HUES64 (cell line): ENCODE measurements at regions not wholly inside any gene's neighbourhood (a gene's known extent, or its start where the extent isn't known, plus 50 kb on each side); places are given as distances from the start of the nearest gene placed in this dataset.

Experiments
- H3K27ac ChIP-seq: 2 replicates; pipeline ENCODE4 v1.7.0; 2013; ENCODE audit warnings: low read depth, low read length, inconsistent platforms
- H3K27me3 ChIP-seq: 2 replicates; pipeline ENCODE4 v1.6.1; 2013; ENCODE audit warnings: mild to moderate bottlenecking, low read length; ENCODE audit not compliant: insufficient read depth
- H3K36me3 ChIP-seq: 2 replicates; pipeline ENCODE4 v1.6.1; 2013; ENCODE audit warnings: mild to moderate bottlenecking, low read length; ENCODE audit not compliant: insufficient read depth
- H3K4me1 ChIP-seq: 2 replicates; pipeline ENCODE4 v1.6.1; 2013; ENCODE audit warnings: mild to moderate bottlenecking, low read length, moderate library complexity; ENCODE audit not compliant: insufficient read depth
- H3K4me3 ChIP-seq: 2 replicates; pipeline ENCODE4 v1.5.1; 2013; ENCODE audit warnings: mild to moderate bottlenecking, low read length, moderate library complexity
- H3K9ac ChIP-seq: 2 replicates; pipeline ENCODE4 v1.6.1; 2013; ENCODE audit warnings: mild to moderate bottlenecking, low read depth, low read length
- H3K9me3 ChIP-seq: 2 replicates; pipeline ENCODE4 v1.6.1; 2013; ENCODE audit warnings: low read depth, low read length; ENCODE audit not compliant: insufficient read depth
- WGBS: fragments of 150-250, 120-280 bp; methylation state at CpG from one replicate; pipeline ENCODE4 v1.1.7; 2013; ENCODE audit warnings: missing lambda C conversion rate; 5-methylcytosine and 5-hydroxymethylcytosine counted together

GRCh38 chr13:69008499-69008898 lies 1099.1 kb upstream of the ATXN8OS start:
- Histone ChIP-seq H3K9ac (no peak overlapping the region), H3K4me3 (no peak overlapping the region), H3K27ac (no peak overlapping the region), H3K36me3 (no peaks in the 10 kb centered on the region), H3K4me1 (peaks cover 3% of the 10 kb centered on the region; the same call in 1 of the 2 replicates), H3K27me3 (no peaks in the 10 kb centered on the region), H3K9me3 (no peaks in the 10 kb centered on the region)
- WGBS, result 96% methylated on average over 5 of the region's 5 CpGs

GRCh38 chr13:68998056-68998455 lies 1109.6 kb upstream of the ATXN8OS start:
- H3K4me3 ChIP-seq, result no peak overlapping the region
- H3K4me1 ChIP-seq, result peaks cover 23% of the 10 kb centered on the region
- no peaks in the 10 kb centered on the region for H3K36me3 ChIP-seq
- no peak overlapping the region for H3K9ac ChIP-seq
- H3K27me3 ChIP-seq, result no peaks in the 10 kb centered on the region
- WGBS, result 88% methylated on average over 1 of the region's 1 CpG
- peaks cover 8% of the 10 kb centered on the region; the same call in 1 of the 2 replicates for H3K9me3 ChIP-seq
- no peak overlapping the region for H3K27ac ChIP-seq

- peaks cover 5% of the 10 kb centered on the region; the same call in 1 of the 2 replicates for H3K9me3 ChIP-seq
- no peak overlapping the region; the same call in 1 of the 2 replicates for H3K27ac ChIP-seq
- peaks cover 23% of the 10 kb centered on the region for H3K4me1 ChIP-seq
- no peaks in the 10 kb centered on the region for H3K27me3 ChIP-seq
- H3K4me3 ChIP-seq, result no peak overlapping the region
- H3K9ac ChIP-seq, result no peak overlapping the region
- no peaks in the 10 kb centered on the region for H3K36me3 ChIP-seq
Measured at GRCh38 chr13:68996668-68997025, 1111.0 kb upstream of the ATXN8OS start.

GRCh38 chr13:68995972-68996667 lies 1111.5 kb upstream of the ATXN8OS start:
- Histone ChIP-seq H3K4me3 (no peak overlapping the region), H3K27me3 (no peaks in the 10 kb centered on the region), H3K4me1 (peaks cover 23% of the 10 kb centered on the region), H3K9ac (no peak overlapping the region), H3K27ac (peak overlapping the region; percentile 45; the same call in 1 of the 2 replicates), H3K9me3 (peaks cover under 1% of the 10 kb centered on the region; the same call in 1 of the 2 replicates), H3K36me3 (no peaks in the 10 kb centered on the region)
- WGBS, result 85% methylated on average over 2 of the region's 3 CpGs

GRCh38 chr13:68993154-68993553 lies 1114.5 kb upstream of the ATXN8OS start:
- H3K9ac ChIP-seq, result no peak overlapping the region
- WGBS, result 90% methylated on average over 3 of the region's 3 CpGs
- no peaks in the 10 kb centered on the region for H3K9me3 ChIP-seq
- H3K4me3 ChIP-seq, result no peak overlapping the region
- no peak overlapping the region for H3K27ac ChIP-seq
- H3K27me3 ChIP-seq, result no peaks in the 10 kb centered on the region
- H3K4me1 ChIP-seq, result peaks cover 23% of the 10 kb centered on the region
- no peaks in the 10 kb centered on the region for H3K36me3 ChIP-seq

GRCh38 chr13:68988176-68988575 lies 1119.5 kb upstream of the ATXN8OS start:
- 95% methylated on average over 10 of the region's 11 CpGs for WGBS
- no peak overlapping the region for H3K4me3 ChIP-seq

GRCh38 chr13:68987585-68987984 lies 1120.0 kb upstream of the ATXN8OS start:
- H3K27ac ChIP-seq, result no peak overlapping the region
- no peak overlapping the region for H3K9ac ChIP-seq
- no peaks in the 10 kb centered on the region for H3K27me3 ChIP-seq
- H3K4me3 ChIP-seq, result no peak overlapping the region
- H3K9me3 ChIP-seq, result peaks cover 4% of the 10 kb centered on the region; the same call in 1 of the 2 replicates
- no peaks in the 10 kb centered on the region for H3K4me1 ChIP-seq
- no peaks in the 10 kb centered on the region for H3K36me3 ChIP-seq
- 96% methylated on average over 13 of the region's 13 CpGs for WGBS

More at GRCh38 chr13:68988176-68988575, 1119.5 kb upstream of the ATXN8OS start:
- Histone ChIP-seq H3K36me3 (no peaks in the 10 kb centered on the region), H3K27ac (no peak overlapping the region), H3K9ac (no peak overlapping the region), H3K27me3 (no peaks in the 10 kb centered on the region), H3K4me1 (no peaks in the 10 kb centered on the region), H3K9me3 (peaks cover 2% of the 10 kb centered on the region; the same call in 1 of the 2 replicates)

- no peak overlapping the region for H3K4me3 ChIP-seq
Measured at GRCh38 chr13:68984688-68985319, 1122.8 kb upstream of the ATXN8OS start.

GRCh38 chr13:68982961-68983619 lies 1124.5 kb upstream of the ATXN8OS start:
- WGBS, result 88% methylated on average over 12 of the region's 12 CpGs

More at GRCh38 chr13:68984688-68985319, 1122.8 kb upstream of the ATXN8OS start:
- no peaks in the 10 kb centered on the region for H3K27me3 ChIP-seq
- H3K27ac ChIP-seq, result no peak overlapping the region
- H3K9me3 ChIP-seq, result peaks cover 4% of the 10 kb centered on the region; the same call in 1 of the 2 replicates
- WGBS, result 96% methylated on average over 36 of the region's 37 CpGs
- no peak overlapping the region for H3K9ac ChIP-seq
- H3K36me3 ChIP-seq, result no peaks in the 10 kb centered on the region
- peaks cover 4% of the 10 kb centered on the region; the same call in 1 of the 2 replicates for H3K4me1 ChIP-seq

GRCh38 chr13:68976287-68976686 lies 1131.3 kb upstream of the ATXN8OS start:
- WGBS, result 100% methylated on average over 2 of the region's 2 CpGs
- Histone ChIP-seq H3K36me3 (no peaks in the 10 kb centered on the region), H3K9ac (no peak overlapping the region)

More at GRCh38 chr13:68982961-68983619, 1124.5 kb upstream of the ATXN8OS start:
- H3K4me1 ChIP-seq, result peaks cover 4% of the 10 kb centered on the region; the same call in 1 of the 2 replicates
- no peaks in the 10 kb centered on the region for H3K27me3 ChIP-seq
- no peak overlapping the region for H3K27ac ChIP-seq
- no peak overlapping the region for H3K4me3 ChIP-seq
- H3K9ac ChIP-seq, result no peak overlapping the region
- H3K9me3 ChIP-seq, result peaks cover 4% of the 10 kb centered on the region; the same call in 1 of the 2 replicates
- H3K36me3 ChIP-seq, result no peaks in the 10 kb centered on the region

GRCh38 chr13:68970532-68970931 lies 1137.1 kb upstream of the ATXN8OS start:
- Histone ChIP-seq H3K4me3 (no peak overlapping the region), H3K27me3 (no peaks in the 10 kb centered on the region), H3K27ac (peak overlapping the region; percentile 80), H3K9ac (peak overlapping the region; percentile 39; the same call in 1 of the 2 replicates), H3K4me1 (peaks cover 39% of the 10 kb centered on the region), H3K9me3 (no peaks in the 10 kb centered on the region), H3K36me3 (no peaks in the 10 kb centered on the region)

More at GRCh38 chr13:68976287-68976686, 1131.3 kb upstream of the ATXN8OS start:
- Histone ChIP-seq H3K4me3 (no peak overlapping the region), H3K4me1 (peaks cover 11% of the 10 kb centered on the region), H3K27me3 (no peaks in the 10 kb centered on the region), H3K9me3 (no peaks in the 10 kb centered on the region), H3K27ac (no peak overlapping the region)
